HG03066 (cell line): ENCODE measurements at regions not wholly inside any gene's neighbourhood (a gene's known extent, or its start where the extent isn't known, plus 50 kb on each side); places are given as distances from the start of the nearest gene placed in this dataset.
"Not testable (repeated sequence)": the region's sequence is repeated elsewhere in the genome, so short reads cannot be mapped to it uniquely, and the experiment has no call there.

Source experiments
- ATAC-seq: cut with Tn5 transposase; IDR thresholded peaks from one replicate; pipeline ENCODE4 v1.9.1; 2021; ENCODE audit warnings: low read depth; ENCODE audit not compliant: unreplicated experiment

DNA sequence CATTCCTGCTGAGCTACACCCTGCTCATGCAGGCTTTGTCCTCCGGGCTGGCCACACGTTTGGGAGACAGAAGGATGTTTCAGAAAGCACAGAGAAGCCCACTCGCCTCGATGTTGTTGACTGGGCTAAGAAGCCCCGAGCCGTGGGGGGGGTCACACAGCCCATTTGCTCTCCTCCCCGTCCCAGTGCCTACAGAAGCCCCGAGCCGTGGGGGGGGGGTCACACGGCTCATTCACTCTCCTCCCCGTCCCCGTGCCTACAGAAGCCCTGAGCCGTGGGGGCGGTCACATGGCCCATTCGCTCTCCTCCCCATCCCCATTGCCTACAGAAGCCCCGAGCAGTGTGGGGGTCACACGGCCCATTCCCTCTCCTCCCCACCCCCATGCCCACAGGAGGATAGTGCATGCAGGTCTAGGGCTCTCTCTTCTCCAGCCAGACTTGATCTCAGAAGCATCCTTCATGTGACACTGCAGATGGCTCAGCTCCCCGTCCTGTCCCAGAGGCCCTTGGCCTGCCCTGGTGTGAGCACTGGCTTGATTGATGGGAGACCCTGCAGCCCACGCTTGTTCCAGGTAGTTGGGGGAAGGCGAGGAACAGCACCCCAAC is 72.9 kb downstream of the NPIPB11 start:
- not testable (repeated sequence) for ATAC-seq

DNA sequence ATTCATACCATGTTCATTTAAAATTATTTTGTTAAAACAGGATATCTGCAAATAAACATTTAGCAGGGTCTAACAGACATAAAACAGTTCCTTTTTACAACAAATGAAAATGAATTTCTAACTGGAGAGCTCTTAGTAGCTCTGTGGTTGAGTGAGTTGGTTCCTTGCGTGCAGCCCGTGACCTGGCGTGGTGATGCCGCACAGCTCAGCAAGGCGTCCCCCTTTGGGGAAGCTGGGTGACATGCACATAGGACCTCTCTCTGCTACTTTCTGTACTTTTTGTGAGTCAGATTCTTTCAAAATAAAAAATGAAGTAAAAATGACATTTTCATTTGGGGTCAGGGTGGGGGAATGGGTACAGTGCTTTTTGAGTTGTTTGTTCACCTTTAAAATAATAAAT is 75.9 kb downstream of the NPIPB11 start:
- not testable (repeated sequence) for ATAC-seq

DNA sequence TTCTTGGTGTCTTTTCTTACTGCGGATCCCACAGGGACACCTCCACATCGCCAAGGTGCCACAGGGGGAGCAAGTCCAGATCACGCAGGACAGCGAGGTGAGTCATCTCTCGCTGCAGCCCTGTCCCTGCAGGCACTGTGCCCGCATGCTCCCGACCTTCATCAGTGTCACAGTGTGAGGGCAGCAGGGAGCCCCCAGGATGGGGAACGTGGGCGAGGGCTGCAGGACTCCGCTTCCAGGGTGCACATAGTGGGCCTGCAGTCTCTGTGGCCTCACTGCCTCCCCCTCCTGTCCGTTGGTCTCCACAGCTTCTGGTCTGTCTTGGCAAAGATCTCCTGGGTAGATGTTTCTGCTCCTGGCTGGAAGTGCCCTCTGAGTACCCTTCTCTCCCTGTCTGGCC is 78.0 kb downstream of the NPIPB11 start:
- ATAC-seq: not testable (repeated sequence)

DNA sequence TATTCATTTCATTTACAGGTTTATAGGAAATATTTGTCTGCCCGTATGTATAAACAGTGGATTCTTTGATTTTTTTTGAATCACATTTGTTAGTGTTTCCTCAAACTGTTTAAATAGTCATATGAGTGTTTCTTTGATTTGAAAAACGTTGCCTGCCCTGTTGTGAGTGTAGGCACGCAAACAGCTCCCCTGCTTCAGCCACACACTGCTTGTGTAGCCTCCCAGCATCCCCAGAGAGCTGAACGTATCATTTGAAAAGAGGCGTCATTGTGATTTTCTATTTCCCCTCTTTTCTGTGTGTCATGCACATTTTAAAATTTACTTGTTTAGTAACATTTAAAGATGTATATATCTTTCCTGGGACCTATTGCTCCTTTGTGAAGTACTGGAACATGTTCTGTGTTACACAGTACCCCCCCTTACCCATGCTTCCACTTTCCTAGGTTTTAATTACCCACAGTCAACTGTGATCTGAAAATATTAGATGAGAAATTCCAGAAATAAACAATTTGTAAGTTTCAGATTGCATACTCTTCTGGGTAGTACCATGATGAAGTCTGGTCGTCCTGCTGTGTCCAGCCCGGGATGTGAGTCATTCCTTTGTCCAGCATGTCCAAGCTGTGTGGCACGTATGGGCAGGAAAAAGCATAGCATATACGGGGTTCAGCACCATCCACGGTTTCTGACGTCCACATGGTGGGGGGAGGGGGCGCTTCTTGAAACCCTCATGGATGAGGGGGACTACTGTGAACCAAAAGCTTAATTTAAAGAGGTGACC is 78.7 kb downstream of the NPIPB11 start:
- not testable (repeated sequence) for ATAC-seq

DNA sequence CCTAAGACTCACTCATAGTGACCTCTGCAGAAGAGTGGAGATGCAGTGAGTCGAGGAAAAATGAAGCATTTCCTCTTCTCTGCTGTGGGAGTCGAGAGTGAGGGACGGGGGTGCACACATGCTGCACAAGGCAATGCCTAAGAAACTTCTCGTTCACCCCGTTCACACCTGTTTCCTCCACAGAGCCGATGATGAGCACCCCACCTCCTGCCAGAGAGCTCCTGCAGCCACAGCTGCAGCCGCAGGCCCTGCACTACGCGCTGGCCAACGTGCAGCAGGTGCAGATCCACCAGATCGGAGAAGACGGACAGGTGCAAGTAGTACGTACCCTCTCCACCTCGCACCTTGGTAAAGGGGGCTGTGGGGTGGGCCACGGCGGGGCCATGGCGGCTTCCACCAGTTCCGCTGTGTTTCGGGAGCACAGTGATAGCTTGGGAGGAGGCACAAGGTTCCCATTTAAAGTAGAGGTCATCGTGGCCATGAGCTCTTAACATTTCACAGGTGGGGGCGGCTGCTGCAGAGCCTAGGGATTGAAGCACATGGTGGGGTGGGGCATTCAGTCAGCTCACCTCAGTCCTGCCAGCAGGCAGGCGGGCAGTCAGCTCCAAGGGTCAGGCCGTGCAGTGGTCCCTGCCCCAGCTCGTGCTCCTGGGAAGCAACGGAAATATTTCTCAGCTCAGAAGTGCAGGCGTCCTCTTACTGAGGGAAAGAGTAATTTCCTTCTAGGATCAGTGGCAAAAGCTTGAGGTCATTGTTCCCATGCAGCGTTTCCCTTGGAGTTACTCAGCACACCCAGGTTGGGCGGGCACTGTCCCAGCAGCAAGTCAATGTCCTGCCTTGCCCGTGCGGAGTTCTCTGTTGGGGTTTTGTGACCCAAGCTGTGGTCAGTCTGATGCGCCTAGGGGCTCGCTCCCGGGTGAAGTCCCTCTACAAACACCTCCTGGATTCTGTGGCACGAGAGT is 80.1 kb downstream of the NPIPB11 start:
- ATAC-seq: not testable (repeated sequence)

DNA sequence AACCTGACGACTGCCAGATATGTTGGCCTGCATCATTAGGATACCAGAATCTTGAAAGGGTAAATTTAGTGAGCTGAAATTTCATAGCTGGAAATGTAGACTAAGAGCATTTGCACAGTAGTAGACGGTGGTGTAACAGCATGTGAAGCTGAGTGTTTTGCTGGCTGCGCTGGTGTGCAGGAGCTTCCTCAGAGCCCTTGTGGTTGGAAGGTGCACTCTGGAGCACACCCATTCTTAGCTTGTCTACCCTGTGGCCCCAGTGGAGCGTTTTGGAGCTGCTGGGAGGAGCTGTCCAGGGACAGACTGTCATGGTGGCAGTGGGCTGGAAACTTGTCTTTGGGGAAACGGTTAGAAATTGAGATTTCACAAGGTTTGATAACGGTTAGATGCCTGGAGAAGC is 82.8 kb downstream of the NPIPB11 start:
- not testable (repeated sequence) for ATAC-seq

DNA sequence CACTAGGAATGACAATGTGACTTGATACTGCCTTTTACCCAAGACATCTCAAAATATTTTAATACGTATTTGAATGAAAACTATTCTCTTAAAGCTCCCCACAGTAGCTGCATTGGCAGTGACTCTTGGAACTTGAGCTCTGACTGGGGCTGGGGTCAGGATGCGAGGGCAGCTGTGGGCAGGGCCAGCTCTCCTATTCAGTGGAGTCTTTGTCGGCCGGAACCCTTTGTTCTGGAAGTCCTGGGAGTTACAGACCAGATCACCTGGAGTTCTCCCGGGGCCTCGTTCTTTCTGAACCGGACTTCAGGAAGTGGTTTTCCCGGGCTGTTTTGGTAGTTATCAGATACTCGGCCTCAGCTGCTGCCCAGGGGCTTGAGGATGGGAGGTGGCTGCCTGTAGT is 84.9 kb downstream of the NPIPB11 start:
- ATAC-seq: no peak

DNA sequence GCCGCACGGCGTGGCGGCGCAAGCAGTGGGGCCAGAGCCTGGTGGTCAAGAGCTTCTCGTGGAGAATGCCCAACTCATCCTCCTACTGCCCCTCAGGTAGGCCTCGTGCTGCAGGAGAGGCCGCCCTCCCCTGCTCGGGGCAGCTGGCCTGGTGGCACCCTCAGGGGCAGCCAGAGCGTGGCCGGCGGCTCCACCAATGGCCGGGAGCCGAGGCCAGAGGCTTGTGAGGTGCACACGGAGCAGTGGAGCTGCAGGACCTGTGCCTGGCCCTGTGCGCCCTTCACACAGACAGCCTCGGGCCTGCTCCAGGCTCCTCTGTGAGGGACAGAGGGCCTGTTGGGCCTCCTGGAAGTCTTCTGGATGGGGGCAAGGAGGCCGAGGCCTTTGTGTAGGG is 85.5 kb downstream of the NPIPB11 start:
- ATAC-seq: no peak

DNA sequence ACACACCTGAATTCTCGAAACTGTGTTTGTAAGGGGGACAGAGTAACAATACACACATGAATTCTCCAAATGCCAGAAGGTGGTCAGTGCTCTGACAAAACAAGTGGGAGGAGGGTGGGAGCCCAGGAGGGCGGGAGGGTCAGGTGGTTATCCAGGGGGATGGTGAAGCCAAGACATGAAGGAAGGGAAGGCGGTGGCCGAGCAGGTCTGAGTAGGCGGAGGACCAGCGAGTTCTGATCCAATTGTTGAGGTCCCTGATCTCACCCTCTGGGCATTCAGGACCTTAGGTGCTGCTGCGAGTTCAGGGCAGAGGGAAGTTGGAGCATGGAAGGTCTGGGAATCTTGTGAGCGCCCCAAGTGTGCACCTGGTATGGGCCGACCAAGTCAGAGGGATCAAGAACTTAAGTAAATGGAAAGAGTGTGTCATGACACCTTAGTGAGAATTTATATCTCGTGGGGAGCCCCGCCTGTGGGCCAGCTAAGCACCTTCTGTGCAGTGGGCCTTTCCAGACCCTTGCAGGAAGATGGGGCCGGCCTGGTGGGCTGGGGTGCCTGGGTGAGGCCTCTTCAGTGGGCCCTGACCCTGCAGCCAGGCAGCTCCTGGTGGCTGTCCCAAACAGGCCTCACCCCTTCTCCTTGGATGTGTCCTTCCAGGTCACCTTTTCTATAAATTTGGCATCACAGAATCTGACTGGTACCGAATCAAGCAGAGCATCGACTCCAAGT is 86.1 kb downstream of the NPIPB11 start:
- no peak for ATAC-seq

DNA sequence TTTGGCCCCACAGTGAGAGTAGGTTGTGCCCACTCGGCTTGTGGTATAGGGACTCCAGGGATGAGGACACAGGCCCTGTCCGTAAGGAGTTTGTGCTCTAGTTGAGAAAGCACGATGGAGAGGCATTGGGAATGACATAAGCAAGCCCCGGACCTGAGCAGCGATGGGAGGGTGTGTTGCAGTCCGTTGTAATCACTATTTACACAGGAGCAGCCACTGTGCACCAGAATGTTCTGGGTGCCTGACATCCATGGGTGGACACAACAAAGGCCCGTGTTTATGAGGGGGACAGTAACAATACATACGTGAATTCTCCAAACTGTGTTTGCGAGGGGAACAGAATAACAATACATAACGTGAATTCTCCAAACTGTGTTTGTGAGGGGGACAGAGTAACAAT is 86.8 kb downstream of the NPIPB11 start:
- no peak for ATAC-seq

DNA sequence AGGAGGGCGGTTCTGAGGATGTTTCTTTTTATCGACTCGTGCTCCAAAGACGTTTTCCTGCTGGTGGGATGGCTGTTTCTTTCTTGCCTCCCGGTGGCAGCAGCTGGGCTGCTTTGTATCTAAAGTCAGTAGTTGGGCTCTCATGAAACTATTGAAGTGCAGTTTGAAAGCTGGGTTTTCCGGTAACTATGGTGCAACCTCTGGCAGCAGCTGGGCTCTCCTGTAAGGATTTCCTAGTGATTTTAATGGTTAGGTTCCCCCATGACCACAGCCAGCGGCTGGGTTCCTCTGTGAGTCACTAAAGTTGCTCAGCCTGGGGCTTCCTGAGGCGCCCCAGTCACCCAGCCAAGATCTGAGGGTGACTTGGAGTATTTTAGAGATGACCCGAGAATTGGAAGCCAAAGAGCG is 87.9 kb downstream of the NPIPB11 start:
- ATAC-seq: not testable (repeated sequence)

DNA sequence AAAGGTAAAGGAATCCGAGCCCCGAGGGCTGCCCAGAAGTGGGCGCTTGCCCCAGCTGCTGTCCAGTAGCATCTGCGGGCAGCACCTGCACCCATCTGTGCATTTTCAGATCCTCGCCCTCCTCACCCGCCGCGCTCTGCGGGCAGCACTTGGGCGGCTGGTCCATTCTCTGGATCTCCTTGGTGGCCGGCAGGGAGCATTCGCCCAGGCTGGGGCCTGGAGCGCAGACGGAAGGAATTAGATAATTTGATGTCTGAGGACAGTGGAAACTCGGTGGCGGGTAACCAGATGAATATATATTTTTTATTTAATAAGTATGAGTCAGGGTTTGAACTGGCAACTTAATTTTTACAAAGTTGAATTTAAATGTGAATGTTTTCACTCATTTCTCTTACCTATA is 88.5 kb downstream of the NPIPB11 start:
- no peak for ATAC-seq

DNA sequence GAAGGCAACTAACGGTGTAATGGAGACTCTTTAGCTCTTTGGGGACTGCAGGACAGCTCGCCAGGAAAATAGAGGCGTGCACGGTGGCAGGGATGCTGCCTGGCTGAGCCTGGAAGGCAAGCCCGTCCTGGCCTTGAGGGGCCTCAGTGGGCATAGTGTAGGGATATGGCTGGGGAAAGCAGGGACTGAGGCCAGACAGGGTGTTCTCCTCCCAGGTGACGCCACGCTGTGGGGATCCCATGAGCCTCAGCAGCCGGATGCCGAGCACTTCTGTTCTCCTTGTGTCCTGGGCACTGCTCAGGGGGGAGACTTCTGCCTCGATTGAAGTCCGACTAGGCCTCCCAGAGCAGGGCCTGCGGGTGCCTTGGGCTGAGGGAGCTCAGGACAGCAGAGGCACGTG is 89.2 kb downstream of the NPIPB11 start:
- ATAC-seq: no peak

DNA sequence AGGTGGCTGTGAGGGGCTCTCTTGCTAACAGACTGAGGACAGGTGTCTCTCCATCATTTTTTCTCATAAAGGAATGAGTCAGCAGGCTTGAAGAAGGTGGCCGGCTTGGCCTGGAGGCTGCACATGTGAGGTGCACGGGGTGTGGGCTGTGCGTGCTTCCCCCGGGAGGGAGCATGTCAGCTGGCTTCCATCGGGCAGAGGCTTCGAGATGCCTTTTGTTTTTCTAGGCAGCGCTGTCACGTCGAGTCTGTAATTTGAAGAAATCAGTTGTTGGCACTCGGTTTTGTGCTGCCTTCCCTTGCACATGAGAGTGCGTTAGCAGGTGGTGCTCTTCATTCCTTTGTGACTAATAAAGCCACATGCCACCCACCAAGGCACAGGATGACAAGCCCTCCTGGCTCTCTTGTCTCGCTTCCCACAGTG is 89.7 kb downstream of the NPIPB11 start:
- no peak for ATAC-seq

DNA sequence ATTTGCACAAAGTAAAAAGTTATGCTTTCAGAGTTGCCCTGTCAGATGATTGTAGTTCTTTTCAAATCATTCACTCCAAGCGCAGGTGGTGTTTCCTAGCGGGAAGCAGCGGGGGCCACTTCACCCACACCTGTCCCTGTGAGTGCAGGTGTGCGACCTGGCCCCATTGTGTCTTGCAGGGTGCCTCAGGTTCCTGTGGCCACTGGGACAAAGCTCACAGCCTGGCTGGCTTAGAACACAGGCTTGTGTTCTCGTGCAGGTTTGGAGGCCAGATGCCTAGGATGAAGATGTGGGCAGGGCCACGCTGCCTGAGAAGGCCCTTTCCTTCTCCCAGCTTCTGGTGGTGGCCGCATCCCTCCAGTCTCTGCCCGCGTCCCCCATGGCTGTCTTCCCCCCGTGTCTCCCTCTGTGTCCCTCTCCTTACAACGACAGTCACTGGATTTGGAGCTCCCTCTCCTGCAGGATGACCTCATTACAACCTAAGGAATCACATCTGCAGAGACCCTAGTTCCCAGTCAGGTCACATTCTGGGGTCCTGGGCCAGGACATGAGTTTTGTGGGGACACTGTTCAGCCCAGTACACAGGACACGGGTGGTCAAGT is 90.5 kb downstream of the NPIPB11 start:
- ATAC-seq: no peak

DNA sequence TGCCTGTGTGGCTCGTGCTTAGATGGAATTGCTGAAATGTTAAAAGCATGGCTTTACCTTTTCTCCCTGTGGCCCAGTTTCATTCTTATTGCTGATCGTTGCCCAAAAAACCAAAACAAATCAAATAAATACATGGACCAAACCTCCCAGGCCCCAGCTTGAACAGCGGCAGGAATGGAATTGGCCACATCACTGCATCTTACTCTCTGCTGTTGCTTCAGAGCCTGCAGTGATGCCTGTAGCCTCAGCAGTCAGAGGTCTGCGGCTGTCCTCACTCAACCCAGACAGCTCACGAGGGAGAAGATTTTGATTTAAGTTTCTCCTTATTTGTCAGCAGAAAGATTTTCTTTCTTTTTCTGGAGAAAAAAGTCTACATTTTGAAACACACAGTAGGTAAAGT is 91.5 kb downstream of the NPIPB11 start:
- no peak for ATAC-seq

DNA sequence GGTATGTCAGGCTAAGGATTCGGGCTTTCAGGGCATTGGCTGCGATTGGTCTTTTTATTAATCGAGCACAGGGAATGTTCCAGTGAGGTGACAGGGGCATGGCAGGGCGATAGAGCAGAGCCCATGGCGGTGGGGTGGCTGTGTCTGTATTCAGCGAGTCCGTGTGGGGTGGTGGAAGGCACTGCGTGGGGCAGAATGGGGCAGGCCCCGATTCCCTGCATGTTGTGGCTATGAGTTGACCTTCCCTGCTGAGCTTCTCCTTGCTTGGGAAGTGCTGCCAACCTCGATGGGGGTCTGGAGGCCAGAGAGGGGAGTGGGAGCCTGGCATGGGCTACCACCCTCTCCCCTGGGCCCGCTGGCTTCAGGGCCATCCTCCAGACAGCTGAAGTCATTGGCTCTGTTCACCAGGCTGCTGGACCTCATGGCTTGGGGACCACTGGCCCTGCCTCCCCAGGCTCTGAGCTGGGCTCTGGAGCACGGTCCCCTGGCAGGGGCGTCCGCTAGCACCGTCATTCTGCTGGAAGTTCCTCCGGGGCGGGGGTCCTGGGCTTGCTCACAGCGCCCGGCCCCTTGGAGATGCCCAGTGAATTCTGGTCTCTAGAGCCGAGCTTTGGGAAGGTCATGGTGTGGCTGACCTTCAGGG is 92.1 kb downstream of the NPIPB11 start:
- no peak for ATAC-seq

DNA sequence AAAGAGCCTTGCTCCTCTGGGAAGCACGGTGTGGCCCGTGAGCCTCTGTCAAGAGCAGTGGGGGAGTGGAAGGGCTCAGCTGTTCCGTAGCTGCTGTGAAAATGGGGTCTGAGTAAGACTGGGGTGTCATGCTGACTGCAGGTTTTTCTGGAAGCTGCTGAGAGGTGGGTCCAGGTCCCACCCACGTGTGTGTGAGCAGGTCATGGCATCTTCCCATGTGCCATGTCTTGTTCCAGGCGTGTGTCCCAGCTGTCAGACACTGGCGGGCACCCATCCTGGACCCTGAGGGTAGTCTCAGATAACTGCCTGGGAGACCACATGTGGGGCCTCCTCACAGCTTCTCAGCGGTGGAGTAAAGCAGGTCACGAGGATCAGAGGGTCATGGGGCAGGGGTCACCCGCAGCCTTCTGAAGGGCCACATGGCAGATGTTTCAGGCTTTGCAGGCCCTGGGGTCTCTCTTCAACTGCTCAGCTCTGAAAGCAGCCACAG is 92.9 kb downstream of the NPIPB11 start:
- ATAC-seq: no peak

DNA sequence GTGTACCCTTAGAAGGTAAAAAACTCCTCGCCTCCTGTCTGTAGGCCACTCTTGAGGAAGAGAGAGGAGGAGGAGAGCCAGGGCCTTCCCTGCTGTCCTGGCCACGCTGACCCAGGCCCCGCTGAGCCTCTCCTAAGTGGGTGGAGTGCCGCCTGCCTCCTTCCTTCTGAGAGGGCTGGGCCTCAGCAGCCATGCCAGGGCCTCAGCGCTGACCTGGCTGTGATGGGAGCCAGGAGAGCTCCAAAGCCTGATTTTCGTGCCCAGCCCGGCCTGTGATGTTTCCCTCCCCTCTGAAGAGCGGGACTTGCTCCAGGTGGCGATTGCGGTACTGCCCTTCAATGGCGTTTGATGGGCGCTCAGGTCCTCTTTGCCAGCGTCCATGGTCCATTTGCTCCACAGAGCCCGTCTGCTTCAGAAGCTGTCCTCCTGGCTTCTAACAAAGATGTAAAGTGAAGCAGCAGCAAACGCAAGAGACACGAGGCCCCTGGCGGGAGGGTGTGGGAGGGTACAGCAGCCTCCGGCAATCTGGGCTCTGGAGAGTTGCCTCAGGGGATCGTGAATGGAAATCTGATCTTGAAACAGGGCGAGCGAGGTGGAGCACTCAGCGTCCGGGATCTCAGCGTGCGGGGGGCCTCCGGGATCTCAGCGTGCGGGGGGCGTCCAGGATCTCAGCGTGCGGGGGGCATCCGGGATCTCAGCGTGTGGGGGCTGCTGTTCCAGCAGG is 93.5 kb downstream of the NPIPB11 start:
- ATAC-seq: no peak
